GM12878 (cell line): ENCODE measurements at regions not wholly inside any gene's neighbourhood (a gene's known extent, or its start where the extent isn't known, plus 50 kb on each side); places are given as distances from the start of the nearest gene placed in this dataset.

Experiments used
- ATAC-seq: fragments of 200-7000 bp; cut with Tn5 transposase; 3 replicates; pipeline ENCODE4 v1.9.1; 2020; ENCODE audit warnings: mild to moderate bottlenecking, moderate library complexity
- BruUV-seq: library from RNA; stranded (reverse); fragments of 400-500 nt; replicated peaks from 2 replicates; lab custom pipeline; 2021; lab: Mats Ljungman, UMichigan
- CTCF ChIA-PET: fragments of 300-600 bp; sonication (Branson Sonifier 250); formaldehyde crosslinking; extraction: SDS; loops from one replicate; lab custom pipeline; 2021; ENCODE audit warnings: inconsistent platforms; lab: Yijun Ruan, JAX
- POLR2A ChIA-PET: fragments of 350-600 bp; formaldehyde crosslinking; extraction: SDS; loops from one replicate; lab custom pipeline; 2021; ENCODE audit warnings: inconsistent platforms; lab: Charles Lee
- RAD21 ChIA-PET: fragments of 300-600 bp; sonication (Branson Sonifier 250); formaldehyde crosslinking; loops from one replicate; lab custom pipeline; 2023; ENCODE audit warnings: antibody characterized with exemption; ENCODE audit not compliant: unreplicated experiment; lab: Charles Lee
- SMC1A ChIA-PET: fragments of 300-600 bp; sonication (Branson Sonifier 250); formaldehyde crosslinking; loops from one replicate; lab custom pipeline; 2023; ENCODE audit not compliant: unreplicated experiment, uncharacterized antibody; lab: Charles Lee
- DNase-seq: peaks from one replicate; pipeline ENCODE4 v3.0.0-alpha.2; 2011; ENCODE audit warnings: low read depth, low spot score
- FAIRE-seq: peaks from 3 replicates; lab custom pipeline; 2011; peaks lifted over from hg19 to GRCh38; lab: Jason Lieb, UNC
- H2AFZ ChIP-seq: 2 replicates; pipeline ENCODE4 v1.6.0; 2011; ENCODE audit warnings: low read depth, low read length, control low read depth; ENCODE audit not compliant: control insufficient read depth
- H3K27ac ChIP-seq: 2 replicates; pipeline ENCODE4 v1.5.1; 2011; ENCODE audit warnings: control low read depth; ENCODE audit not compliant: control insufficient read depth, insufficient read depth
- H3K27me3 ChIP-seq, 2 experiments: replicated peaks in 1 of 2; 2 replicates each; pipeline versions ENCODE4 v1.6.0 to v1.6.1; 2011; ENCODE audit warnings: low read length in 1 of 2; ENCODE audit not compliant: control insufficient read depth in 2 of 2, insufficient read depth in 2 of 2
- H3K36me3 ChIP-seq, 2 experiments: 2 replicates each; pipeline ENCODE4 v1.5.1; 2011; ENCODE audit warnings: low read length in 1 of 2; ENCODE audit not compliant: control insufficient read depth in 2 of 2, insufficient read depth in 2 of 2
- H3K4me1 ChIP-seq: 2 replicates; pipeline ENCODE4 v1.6.1; 2011; ENCODE audit warnings: mild to moderate bottlenecking, low read length, moderate library complexity, mixed read lengths; ENCODE audit not compliant: control insufficient read depth, insufficient read depth
- H3K4me2 ChIP-seq: 2 replicates; pipeline ENCODE4 v1.6.0; 2011; ENCODE audit warnings: control low read depth; ENCODE audit not compliant: control insufficient read depth, insufficient read depth
- H3K4me3 ChIP-seq: fragments of 200-600 bp; sonication (generic); 2 replicates; pipeline ENCODE4 v1.5.1; 2016
- H3K79me2 ChIP-seq: 2 replicates; pipeline ENCODE4 v1.6.0; 2011; ENCODE audit warnings: low read length; ENCODE audit not compliant: control insufficient read depth, insufficient read depth
- H3K9ac ChIP-seq: 2 replicates; pipeline ENCODE4 v1.8.0; 2011; ENCODE audit warnings: low read length, control low read depth, mixed read lengths; ENCODE audit not compliant: control insufficient read depth, insufficient read depth
- H3K9me3 ChIP-seq: replicated peaks from 3 replicates; pipeline ENCODE4 v1.5.1; 2011; ENCODE audit warnings: mild to moderate bottlenecking, low read length; ENCODE audit not compliant: control insufficient read depth, insufficient read depth
- H4K20me1 ChIP-seq: 2 replicates; pipeline ENCODE4 v1.6.0; 2011; ENCODE audit not compliant: control insufficient read depth, insufficient read depth
- BRCA1 ChIP-seq: IDR thresholded peaks from 2 replicates; pipeline ENCODE4 v1.6.1; 2011; ENCODE audit warnings: low read depth, low read length, improper control_type of control experiment
- CBX3 ChIP-seq: fragments of 200-600 bp; sonication (generic); IDR thresholded peaks from 2 replicates; pipeline ENCODE4 v1.6.1; 2016; ENCODE audit warnings: low read depth, borderline replicate concordance
- CHD1 ChIP-seq: IDR thresholded peaks from 2 replicates; pipeline ENCODE4 v1.6.1; 2012; ENCODE audit warnings: low read depth, low read length, improper control_type of control experiment
- CHD2 ChIP-seq: IDR thresholded peaks from 2 replicates; pipeline ENCODE4 v1.6.1; 2011; ENCODE audit warnings: low read depth, low read length, improper control_type of control experiment, borderline replicate concordance
- ELK1 ChIP-seq: IDR thresholded peaks from 2 replicates; pipeline ENCODE4 v1.6.1; 2012; ENCODE audit warnings: low read depth, low read length, improper control_type of control experiment
- FOXK2 ChIP-seq: fragments of 450-650 bp; IDR thresholded peaks from 2 replicates; pipeline ENCODE4 v1.6.1; 2017; ENCODE audit warnings: mild to moderate bottlenecking, moderate library complexity
- GATAD2B ChIP-seq: fragments of 450-650 bp; conservative IDR thresholded peaks from 2 replicates; pipeline ENCODE4 v1.6.1; 2017; ENCODE audit warnings: low read depth, mild to moderate bottlenecking, moderate library complexity
- HDGF ChIP-seq: fragments of 450-650 bp; IDR thresholded peaks from 2 replicates; pipeline ENCODE4 v1.6.1; 2016; ENCODE audit warnings: antibody characterized with exemption
- KDM1A ChIP-seq: fragments of 200-600 bp; sonication (generic); IDR thresholded peaks from 2 replicates; pipeline ENCODE4 v1.6.1; 2016; ENCODE audit warnings: borderline replicate concordance
- LARP7 ChIP-seq: fragments of 450-650 bp; IDR thresholded peaks from 2 replicates; pipeline ENCODE4 v1.6.1; 2017; ENCODE audit warnings: mild to moderate bottlenecking
- MYC ChIP-seq: IDR thresholded peaks from 2 replicates; pipeline ENCODE4 v1.6.1; 2011; ENCODE audit warnings: mild to moderate bottlenecking, low read length, moderate library complexity, inconsistent platforms; ENCODE audit not compliant: insufficient read depth, insufficient replicate concordance, insufficient read length, severe bottlenecking
- PKNOX1 ChIP-seq: fragments of 450-650 bp; IDR thresholded peaks from 2 replicates; pipeline ENCODE4 v1.6.1; 2016; ENCODE audit warnings: mild to moderate bottlenecking
- POLR2AphosphoS2 ChIP-seq: IDR thresholded peaks from 2 replicates; pipeline ENCODE4 v1.6.1; 2011; ENCODE audit warnings: low read depth, mild to moderate bottlenecking, low read length, improper control_type of control experiment, moderate library complexity
- POLR2AphosphoS5 ChIP-seq: IDR thresholded peaks from 2 replicates; pipeline ENCODE4 v1.6.1; 2011; ENCODE audit warnings: mild to moderate bottlenecking, low read length, inconsistent platforms
- SMARCA5 ChIP-seq: fragments of 450-650 bp; IDR thresholded peaks from 2 replicates; pipeline ENCODE4 v1.6.1; 2017; ENCODE audit warnings: mild to moderate bottlenecking
- TCF12 ChIP-seq: IDR thresholded peaks from 2 replicates; pipeline ENCODE4 v1.6.1; 2011; ENCODE audit warnings: low read depth, mild to moderate bottlenecking, low read length
- USF2 ChIP-seq: IDR thresholded peaks from 2 replicates; pipeline ENCODE4 v1.6.1; 2011; ENCODE audit warnings: low read depth, low read length, improper control_type of control experiment, borderline replicate concordance
- WGBS: methylation state at CpG from one replicate; pipeline ENCODE4 v1.1.6; 2016; ENCODE audit warnings: low lambda C conversion rate; ENCODE audit not compliant: insufficient replicate concordance, insufficient coverage; ENCODE audit errors: missing lambda C conversion rate; 5-methylcytosine and 5-hydroxymethylcytosine counted together
- in situ Hi-C: fragments of 300-500 bp; cut with MboI; formaldehyde crosslinking; loops from 9 replicates; pipeline ENCODE4 v1.14.3; 2018; ENCODE audit warnings: mixed read lengths
- intact Hi-C: fragments of 100-400 bp; cut with micrococcal nuclease; formaldehyde crosslinking; loops from one replicate; pipeline ENCODE4 v1.14.2; 2022; ENCODE audit not compliant: unreplicated experiment

GRCh38 chr6:166838987-166839386 is 117.4 kb downstream of the RNASET2 start (continued):
- TF ChIP-seq TCF12 = no peak
- TF ChIP-seq POLR2AphosphoS2 = no peak

- Histone ChIP-seq H3K27me3 (no peaks in the 10 kb centered on the region), H3K27ac (no peak overlapping the region), H3K4me3 (no peak overlapping the region), H3K4me1 (peaks cover under 1% of the 10 kb centered on the region; the same call in 1 of the 2 replicates), H3K9me3 (peaks cover 21% of the 10 kb centered on the region), H2AFZ (no peak overlapping the region), H3K9ac (no peak overlapping the region), H4K20me1 (no peaks in the 10 kb centered on the region), H3K79me2 (no peaks in the 10 kb centered on the region), H3K36me3 (no peaks in the 10 kb centered on the region), H3K4me2 (no peak overlapping the region)
- in situ Hi-C loops (no loop called here), intact Hi-C loops (no loop called here)
- ChIA-PET SMC1A (no interaction called here), RAD21 (no interaction called here), POLR2A (no interaction called here), CTCF (no interaction called here)
- no peak for TF ChIP-seq TCF12
- TF ChIP-seq BRCA1 = no peak
- TF ChIP-seq LARP7 = no peak
- no peak for TF ChIP-seq MYC
- TF ChIP-seq KDM1A = no peak
- no peak for TF ChIP-seq USF2
- TF ChIP-seq CBX3 = no peak
- TF ChIP-seq ELK1 = no peak
- TF ChIP-seq FOXK2 = no peak
- no peak for TF ChIP-seq SMARCA5
- TF ChIP-seq HDGF = no peak
- TF ChIP-seq CHD2 = no peak
- no peak for TF ChIP-seq POLR2AphosphoS5
- TF ChIP-seq CHD1 = no peak
- no peak for TF ChIP-seq GATAD2B
- no peak for TF ChIP-seq PKNOX1
- ATAC-seq (no peak), DNase-seq (no peak), FAIRE-seq (no peak)
- BruUV-seq = no TSS peak
- 74% methylated on average over 33 of the region's 33 CpGs for WGBS
Observed at GRCh38 chr6:166836785-166837718, 119.3 kb downstream of the RNASET2 start.
